OCI-LY7 (cell line): ENCODE measurements at regions not wholly inside any gene's neighbourhood (a gene's known extent, or its start where the extent isn't known, plus 50 kb on each side); places are given as distances from the start of the nearest gene placed in this dataset.

Experiments
- BruUV-seq: library from RNA; stranded (reverse); fragments of 400-500 nt; replicated peaks from 2 replicates; lab custom pipeline; 2021; lab: Mats Ljungman, UMichigan
- CTCF ChIA-PET: fragments of 300-600 bp; sonication (Branson Sonifier 250); formaldehyde crosslinking; loops from one replicate; lab custom pipeline; 2022; ENCODE audit warnings: antibody characterized with exemption; ENCODE audit not compliant: unreplicated experiment; lab: Charles Lee
- POLR2A ChIA-PET: fragments of 300-600 bp; sonication (Branson Sonifier 250); formaldehyde crosslinking; loops from one replicate; lab custom pipeline; 2022; ENCODE audit warnings: antibody characterized with exemption; lab: Charles Lee
- DNase-seq: peaks from one replicate; pipeline ENCODE4 v3.0.0-alpha.2; 2015; ENCODE audit warnings: low spot score
- H2AFZ ChIP-seq: fragments of 200-600 bp; sonication (generic), shearing (Covaris generic); 2 replicates; pipeline ENCODE4 v1.6.1; 2014; ENCODE audit warnings: mild to moderate bottlenecking, antibody characterized with exemption, low read length, moderate library complexity
- H3K27ac ChIP-seq: fragments of 200-600 bp; sonication (generic); 2 replicates; pipeline ENCODE4 v1.5.1; 2014; ENCODE audit warnings: mixed run types, low read depth, mild to moderate bottlenecking, moderate library complexity, low read length, inconsistent platforms; ENCODE audit not compliant: poor library complexity, severe bottlenecking
- H3K36me3 ChIP-seq: fragments of 200-600 bp; sonication (generic); 2 replicates; pipeline ENCODE4 v1.6.1; 2014; ENCODE audit warnings: mild to moderate bottlenecking, antibody characterized with exemption, low read length, moderate library complexity, mixed read lengths; ENCODE audit not compliant: insufficient read depth
- H3K4me1 ChIP-seq: fragments of 200-600 bp; sonication (generic); 2 replicates; pipeline ENCODE4 v1.5.1; 2014; ENCODE audit warnings: mild to moderate bottlenecking, low read length; ENCODE audit not compliant: insufficient read depth, poor library complexity, severe bottlenecking
- H3K4me2 ChIP-seq: fragments of 200-600 bp; sonication (generic); 2 replicates; pipeline ENCODE4 v1.6.1; 2014; ENCODE audit warnings: mild to moderate bottlenecking, low read length
- H3K4me3 ChIP-seq: fragments of 200-600 bp; sonication (generic); 2 replicates; pipeline ENCODE4 v1.5.1; 2014; ENCODE audit warnings: mild to moderate bottlenecking, low read depth, low read length; ENCODE audit not compliant: poor library complexity, severe bottlenecking
- H3K79me2 ChIP-seq: fragments of 200-600 bp; sonication (generic); 2 replicates; pipeline ENCODE4 v1.6.1; 2016; ENCODE audit warnings: low read depth, mild to moderate bottlenecking, low read length, moderate library complexity, mixed read lengths; ENCODE audit not compliant: insufficient read depth
- H3K9me2 ChIP-seq: fragments of 200-600 bp; sonication (generic); 2 replicates; pipeline ENCODE4 v1.6.1; 2016; ENCODE audit warnings: mild to moderate bottlenecking, low read length, mixed read lengths; ENCODE audit not compliant: insufficient read depth
- H3K9me3 ChIP-seq: fragments of 200-600 bp; sonication (generic); 2 replicates; pipeline ENCODE4 v1.6.1; 2014; ENCODE audit warnings: mild to moderate bottlenecking, mixed run types, low read length, mixed read lengths
- H4K20me1 ChIP-seq: fragments of 200-600 bp; sonication (generic); 2 replicates; pipeline ENCODE4 v1.6.1; 2014; ENCODE audit warnings: mild to moderate bottlenecking, antibody characterized with exemption, low read length, moderate library complexity, mixed read lengths; ENCODE audit not compliant: insufficient read depth
- EZH2phosphoT487 ChIP-seq: fragments of 200-600 bp; sonication (generic); IDR thresholded peaks from 2 replicates; pipeline ENCODE4 v1.6.1; 2018; ENCODE audit warnings: low read depth, borderline replicate concordance, mild to moderate bottlenecking, mixed run types, antibody characterized with exemption, low read length, moderate library complexity, mixed read lengths
- intact Hi-C: fragments of 100-400 bp; cut with micrococcal nuclease; formaldehyde crosslinking; loops from one replicate; pipeline ENCODE4 v1.10.0; 2022; ENCODE audit not compliant: unreplicated experiment
- TF ChIP-seq, protein P1 (sequence below): fragments of 200-600 bp; sonication (generic); conservative IDR thresholded peaks from 2 replicates; pipeline ENCODE4 v1.5.1; 2014; ENCODE audit warnings: mild to moderate bottlenecking, antibody characterized with exemption, low read length, moderate library complexity, mixed read lengths

DNA sequence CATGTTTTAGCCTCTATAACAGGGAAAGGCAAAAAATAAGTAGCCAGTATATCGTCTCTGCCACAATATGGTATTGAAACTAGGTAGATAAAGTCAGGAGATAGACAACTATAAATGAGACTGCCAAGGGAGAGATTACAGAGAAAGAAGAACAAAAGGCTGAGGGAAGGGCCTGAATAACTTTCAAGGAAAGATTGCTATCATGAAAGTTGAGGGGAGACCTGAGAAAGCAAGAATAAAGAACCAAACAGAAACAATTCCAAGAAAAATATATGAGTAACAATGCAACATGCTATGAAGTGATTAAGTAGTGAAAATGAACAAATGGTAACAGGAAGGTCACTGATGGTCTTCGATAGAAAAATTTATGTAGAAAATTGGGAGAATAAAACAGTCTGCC, 690.1 kb downstream of the METTL15 start:
- Histone ChIP-seq H3K4me2 (no peak overlapping the region), H3K36me3 (no peaks in the 10 kb centered on the region), H3K79me2 (no peaks in the 10 kb centered on the region), H3K9me2 (no peaks in the 10 kb centered on the region), H3K27ac (no peak overlapping the region), H3K4me1 (no peaks in the 10 kb centered on the region), H3K9me3 (no peaks in the 10 kb centered on the region), H4K20me1 (no peaks in the 10 kb centered on the region), H3K4me3 (no peak overlapping the region), H2AFZ (no peak overlapping the region)
- POLR2A ChIA-PET, result interaction anchor here (0.7 kb wide), 1 partner anchor 23 kb away, joined by 3 read pairs; no protein-coding TSS in a partner anchor
- no TSS peak for BruUV-seq
- CTCF ChIA-PET, result no interaction called here
- TF ChIP-seq, protein P1, sequence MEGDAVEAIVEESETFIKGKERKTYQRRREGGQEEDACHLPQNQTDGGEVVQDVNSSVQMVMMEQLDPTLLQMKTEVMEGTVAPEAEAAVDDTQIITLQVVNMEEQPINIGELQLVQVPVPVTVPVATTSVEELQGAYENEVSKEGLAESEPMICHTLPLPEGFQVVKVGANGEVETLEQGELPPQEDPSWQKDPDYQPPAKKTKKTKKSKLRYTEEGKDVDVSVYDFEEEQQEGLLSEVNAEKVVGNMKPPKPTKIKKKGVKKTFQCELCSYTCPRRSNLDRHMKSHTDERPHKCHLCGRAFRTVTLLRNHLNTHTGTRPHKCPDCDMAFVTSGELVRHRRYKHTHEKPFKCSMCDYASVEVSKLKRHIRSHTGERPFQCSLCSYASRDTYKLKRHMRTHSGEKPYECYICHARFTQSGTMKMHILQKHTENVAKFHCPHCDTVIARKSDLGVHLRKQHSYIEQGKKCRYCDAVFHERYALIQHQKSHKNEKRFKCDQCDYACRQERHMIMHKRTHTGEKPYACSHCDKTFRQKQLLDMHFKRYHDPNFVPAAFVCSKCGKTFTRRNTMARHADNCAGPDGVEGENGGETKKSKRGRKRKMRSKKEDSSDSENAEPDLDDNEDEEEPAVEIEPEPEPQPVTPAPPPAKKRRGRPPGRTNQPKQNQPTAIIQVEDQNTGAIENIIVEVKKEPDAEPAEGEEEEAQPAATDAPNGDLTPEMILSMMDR, result no peak
- TF ChIP-seq EZH2phosphoT487, result no peak
- DNase-seq, result no peak
- intact Hi-C loops, result no loop called here

DNA sequence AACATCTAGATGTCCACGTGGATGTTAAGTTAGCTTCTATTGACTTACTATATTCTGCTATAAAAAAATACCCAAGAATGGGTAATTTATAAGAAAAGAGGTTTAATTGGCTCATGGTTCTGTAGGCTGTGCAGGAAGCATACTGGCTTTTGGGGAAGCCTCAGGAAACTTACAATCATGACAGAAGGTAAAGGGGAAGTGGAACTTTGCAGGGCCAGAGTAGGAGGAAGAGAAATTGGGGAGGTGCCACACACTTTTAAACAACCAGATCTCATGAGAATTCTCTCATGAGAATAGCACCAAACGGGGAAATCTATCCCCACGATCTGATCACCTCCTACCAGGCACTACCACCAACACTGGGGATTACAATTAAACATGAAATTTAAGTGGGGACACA, 689.3 kb downstream of the METTL15 start:
- Histone ChIP-seq H3K79me2 (no peaks in the 10 kb centered on the region), H2AFZ (no peak overlapping the region), H3K9me2 (no peaks in the 10 kb centered on the region), H3K9me3 (no peaks in the 10 kb centered on the region), H3K4me2 (no peak overlapping the region), H4K20me1 (no peaks in the 10 kb centered on the region), H3K27ac (no peak overlapping the region), H3K4me3 (no peak overlapping the region), H3K36me3 (no peaks in the 10 kb centered on the region), H3K4me1 (no peaks in the 10 kb centered on the region)
- TF ChIP-seq, protein P1, result no peak
- TF ChIP-seq EZH2phosphoT487, result no peak
- BruUV-seq, result no TSS peak
- CTCF ChIA-PET, result no interaction called here
- DNase-seq, result no peak
- POLR2A ChIA-PET, result no interaction called here
- intact Hi-C loops, result no loop called here

DNA sequence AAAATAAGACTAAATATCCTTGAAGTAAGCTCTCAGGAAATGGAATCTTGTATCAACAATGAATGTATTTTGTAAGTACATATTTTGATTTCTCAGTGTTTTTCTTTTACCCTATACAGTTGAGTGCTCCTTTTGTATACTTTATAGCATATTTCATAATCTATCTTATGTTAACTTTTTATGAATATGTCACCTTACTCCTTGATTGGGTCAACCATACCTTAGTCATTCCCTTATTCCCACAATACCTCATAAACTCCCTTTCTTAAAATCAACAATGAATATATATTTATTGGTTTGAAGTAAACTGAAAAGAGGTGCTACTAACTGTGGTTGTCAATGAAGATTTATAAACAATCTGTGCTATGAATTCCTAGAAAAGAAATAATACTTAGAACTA, 686.2 kb downstream of the METTL15 start:
- DNase-seq, result no peak
- Histone ChIP-seq H3K36me3 (no peaks in the 10 kb centered on the region), H3K9me3 (no peaks in the 10 kb centered on the region), H3K9me2 (no peaks in the 10 kb centered on the region), H3K4me2 (no peak overlapping the region), H3K79me2 (no peaks in the 10 kb centered on the region), H3K4me3 (no peak overlapping the region), H2AFZ (no peak overlapping the region), H4K20me1 (no peaks in the 10 kb centered on the region), H3K27ac (no peak overlapping the region), H3K4me1 (no peaks in the 10 kb centered on the region)
- TF ChIP-seq, protein P1, result no peak
- TF ChIP-seq EZH2phosphoT487, result no peak
- no TSS peak for BruUV-seq
- ChIA-PET POLR2A (no interaction called here), CTCF (no interaction called here)
- intact Hi-C loops, result no loop called here
